CD4-positive, alpha-beta T cell treated with Interleukin-17A for 4 hours (primary cell): ENCODE measurements at regions not wholly inside any gene's neighbourhood (a gene's known extent, or its start where the extent isn't known, plus 50 kb on each side); places are given as distances from the start of the nearest gene placed in this dataset.

Experiments used
- DNase-seq: peaks from one replicate; pipeline ENCODE4 v3.0.0-alpha.2; 2020; ENCODE audit warnings: mixed read lengths

GRCh38 chr14:22088614-22089342 is 415.2 kb upstream of the OR4E1 start:
- DNase-seq, result no peak

GRCh38 chr14:22086131-22086530 is 412.5 kb upstream of the OR4E1 start:
- DNase-seq, result peak; percentile 25

GRCh38 chr14:22084393-22085281 is 411.0 kb upstream of the OR4E1 start:
- DNase-seq, result peak; percentile 39

DNA sequence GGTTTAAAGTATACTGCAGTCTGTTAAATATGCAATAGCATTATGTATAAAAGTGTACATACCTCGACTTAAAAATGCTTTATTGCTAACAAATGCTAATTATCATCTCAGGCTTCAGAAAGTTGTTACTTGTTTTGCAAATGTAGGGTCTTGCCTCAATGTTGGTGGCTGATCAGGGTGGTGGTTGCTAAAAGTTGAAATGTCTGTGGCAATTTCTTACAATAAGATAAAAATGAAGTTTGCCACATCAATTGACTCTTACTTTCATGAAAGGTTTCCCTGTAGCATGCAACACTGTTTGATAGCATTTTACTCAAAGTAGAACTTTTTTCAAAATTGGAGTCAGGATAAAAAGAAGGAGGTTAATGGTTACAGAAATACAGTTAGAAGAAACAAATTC is 407.7 kb upstream of the OR4E1 start:
- peak; percentile 23 for DNase-seq

DNA sequence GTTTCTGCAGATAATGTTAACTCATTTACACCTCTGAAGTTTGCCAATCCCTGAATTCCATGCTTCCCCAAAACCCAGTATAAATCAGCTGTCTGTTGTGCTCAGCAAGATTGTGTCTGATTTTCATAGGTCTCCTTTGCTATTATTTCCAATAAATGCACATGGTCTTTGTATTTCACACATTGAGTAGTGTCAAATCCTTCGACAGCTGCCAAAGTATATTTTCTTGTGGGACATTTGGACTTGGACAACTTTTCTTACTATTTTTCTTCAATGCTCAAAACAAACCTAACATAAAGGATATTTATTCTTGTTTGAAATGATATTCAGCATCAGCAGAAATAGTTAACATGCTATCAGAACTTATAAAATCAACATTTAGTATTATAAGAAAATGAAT is 406.1 kb upstream of the OR4E1 start:
- DNase-seq, result no peak

DNA sequence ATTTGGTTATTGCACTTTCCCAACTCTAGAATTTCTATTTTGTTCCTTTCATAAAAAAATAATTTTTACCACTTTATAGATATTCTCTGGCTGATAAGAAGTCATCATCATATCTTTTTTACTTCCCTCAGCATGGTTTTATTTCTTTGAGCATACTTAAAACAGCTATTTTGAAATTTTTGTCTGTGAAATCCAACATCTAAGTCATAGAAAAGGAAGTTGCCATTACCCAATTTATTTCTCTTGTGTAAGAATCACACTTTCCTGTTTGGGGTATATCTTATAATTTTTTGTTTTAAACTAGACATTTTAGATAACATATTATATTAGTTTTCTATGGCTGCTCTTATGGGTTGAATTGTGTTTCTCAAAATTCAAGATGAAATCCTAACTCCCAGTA is 400.2 kb upstream of the OR4E1 start:
- no peak for DNase-seq

- peak; percentile 75 for DNase-seq
Observed at GRCh38 chr14:22071006-22071405, 397.4 kb upstream of the OR4E1 start.

- DNase-seq, result peak; percentile 73
Observed at GRCh38 chr14:22070119-22070982, 396.7 kb upstream of the OR4E1 start.

DNA sequence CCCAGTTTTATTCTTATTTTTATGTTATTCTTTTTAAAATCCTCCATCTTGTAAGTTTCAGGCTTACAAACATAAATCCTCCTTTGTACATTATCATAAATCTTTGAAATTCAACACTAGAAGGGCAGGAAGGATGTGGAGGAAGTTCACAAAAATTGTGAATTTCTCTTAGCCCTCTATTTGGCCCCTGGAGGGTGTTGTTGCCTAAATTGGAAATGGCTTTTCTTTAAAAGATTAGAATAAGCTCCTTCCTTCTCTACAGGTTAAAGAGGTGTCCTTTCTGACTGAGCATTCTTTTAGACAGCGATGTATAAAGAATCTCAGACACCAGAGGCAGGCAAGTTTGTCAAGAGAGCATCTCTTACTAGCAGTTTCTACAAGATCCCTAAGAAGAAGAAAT is 391.7 kb upstream of the OR4E1 start:
- DNase-seq, result no peak

DNA sequence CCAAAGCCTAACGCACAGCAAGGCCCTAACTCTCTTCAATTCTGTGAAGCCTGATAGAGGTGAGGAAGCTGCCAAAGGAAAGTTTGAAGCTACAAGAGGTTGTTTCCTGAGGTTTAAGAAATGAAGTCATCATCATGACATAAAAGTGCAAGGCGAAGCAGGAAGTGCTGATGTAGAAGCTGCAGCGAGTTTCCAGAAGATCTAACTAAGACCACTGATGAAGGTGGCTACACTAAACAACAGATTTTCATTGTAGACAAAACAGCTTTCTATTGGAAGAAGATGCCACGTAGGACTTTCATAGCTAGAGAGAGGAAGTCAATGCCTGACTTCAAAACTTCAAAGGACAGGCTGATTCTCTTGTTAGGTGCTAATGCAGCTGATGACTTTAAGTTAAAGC is 385.6 kb upstream of the OR4E1 start:
- no peak for DNase-seq

DNA sequence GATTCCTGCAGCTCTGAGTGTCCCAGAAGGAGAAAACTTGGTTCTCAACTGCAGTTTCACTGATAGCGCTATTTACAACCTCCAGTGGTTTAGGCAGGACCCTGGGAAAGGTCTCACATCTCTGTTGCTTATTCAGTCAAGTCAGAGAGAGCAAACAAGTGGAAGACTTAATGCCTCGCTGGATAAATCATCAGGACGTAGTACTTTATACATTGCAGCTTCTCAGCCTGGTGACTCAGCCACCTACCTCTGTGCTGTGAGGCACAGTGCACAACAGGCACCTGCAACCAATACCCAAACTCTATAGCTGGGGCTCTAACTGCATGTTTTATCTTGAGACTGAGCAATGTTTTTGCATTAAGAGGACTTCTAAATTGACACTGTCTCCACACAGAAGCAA is 379.2 kb upstream of the OR4E1 start:
- peak; percentile 56 for DNase-seq

DNA sequence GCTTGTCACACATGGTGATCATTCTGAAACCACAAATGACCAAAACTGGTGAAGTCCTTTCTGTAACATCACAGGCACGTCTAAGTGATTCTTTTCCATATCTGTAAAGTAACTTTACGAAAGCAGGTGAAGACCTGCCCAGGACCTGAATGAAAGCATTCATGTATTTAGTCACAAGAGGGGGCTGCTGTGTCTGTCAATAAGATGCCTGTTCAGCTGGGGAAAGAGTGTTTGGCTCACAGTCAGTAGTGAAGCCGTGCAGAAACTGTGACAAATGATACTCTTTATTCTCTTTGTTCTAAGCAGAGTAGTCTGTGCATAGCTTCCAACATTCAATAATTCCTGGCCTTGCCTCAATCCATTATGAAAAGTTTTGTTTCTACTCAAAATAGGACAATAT is 373.5 kb upstream of the OR4E1 start:
- peak; percentile 51 for DNase-seq

GRCh38 chr14:22046063-22046462 is 372.4 kb upstream of the OR4E1 start:
- peak; percentile 5 for DNase-seq

- DNase-seq, result no peak
Observed at GRCh38 chr14:22044193-22044592, 370.6 kb upstream of the OR4E1 start.

DNA sequence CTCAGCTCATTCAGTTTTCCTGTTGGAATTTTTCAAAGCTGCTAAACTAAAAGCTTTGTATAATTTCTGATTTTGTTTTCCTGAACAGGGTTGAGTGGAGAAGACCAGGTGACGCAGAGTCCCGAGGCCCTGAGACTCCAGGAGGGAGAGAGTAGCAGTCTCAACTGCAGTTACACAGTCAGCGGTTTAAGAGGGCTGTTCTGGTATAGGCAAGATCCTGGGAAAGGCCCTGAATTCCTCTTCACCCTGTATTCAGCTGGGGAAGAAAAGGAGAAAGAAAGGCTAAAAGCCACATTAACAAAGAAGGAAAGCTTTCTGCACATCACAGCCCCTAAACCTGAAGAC is 367.1 kb upstream of the OR4E1 start:
- no peak for DNase-seq

DNA sequence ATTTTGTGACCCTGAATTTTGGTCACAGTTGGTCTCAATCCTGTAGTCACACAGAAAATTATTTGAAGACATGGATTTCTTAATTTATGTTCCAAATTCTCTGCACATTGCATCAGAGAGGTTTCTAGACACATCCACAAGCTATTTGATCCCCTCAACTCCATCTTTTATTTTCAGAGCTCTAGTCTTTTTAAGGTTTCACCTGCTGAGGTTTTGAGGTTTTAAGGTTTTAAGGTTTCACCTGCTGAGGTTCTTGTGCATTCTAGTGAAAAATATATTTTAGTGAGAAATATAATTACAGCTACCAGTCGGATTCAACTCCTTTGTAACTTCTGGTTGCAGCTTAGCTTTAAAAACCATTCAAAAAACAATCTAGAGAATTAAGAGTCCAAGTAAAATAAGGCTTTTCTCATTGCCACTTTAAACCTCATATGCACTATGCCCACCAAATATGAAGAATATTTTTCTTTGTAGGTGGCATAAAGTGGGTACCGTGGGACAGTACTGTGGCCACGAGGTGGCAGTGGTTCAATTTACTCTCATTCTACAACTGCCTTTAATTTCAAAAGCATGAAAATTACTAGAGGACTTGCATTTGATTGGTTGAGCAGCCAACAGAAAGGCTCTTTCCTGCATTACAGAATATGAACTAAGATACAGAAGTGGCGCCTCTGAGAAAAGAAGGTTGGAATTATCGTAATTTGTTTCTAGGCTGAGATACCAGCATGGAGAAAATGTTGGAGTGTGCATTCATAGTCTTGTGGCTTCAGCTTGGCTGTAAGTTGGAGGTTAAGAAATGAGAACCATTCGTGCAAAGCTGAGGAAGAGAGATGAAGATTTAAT is 366.5 kb upstream of the OR4E1 start:
- peak; percentile 68 for DNase-seq

GRCh38 chr14:22036541-22037239 is 363.1 kb upstream of the OR4E1 start:
- no peak for DNase-seq

DNA sequence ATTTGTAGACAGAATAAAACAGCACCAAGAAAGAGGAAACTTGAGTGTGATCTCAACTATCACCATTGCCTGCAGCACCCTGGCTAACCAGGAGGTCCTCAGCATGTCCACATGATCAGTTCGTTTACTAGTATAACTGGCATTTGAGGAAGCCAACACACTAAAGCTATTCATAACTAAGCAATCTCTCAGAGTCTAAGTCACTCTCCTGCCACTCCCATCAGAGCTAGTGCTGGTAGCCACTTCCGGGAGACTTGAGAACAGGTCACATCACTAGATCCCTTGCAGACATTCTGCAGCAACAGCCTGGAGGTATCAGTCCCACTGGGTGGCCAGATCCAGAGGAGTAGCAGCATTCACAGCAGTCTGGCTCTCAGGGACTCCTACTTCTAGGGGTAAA is 352.9 kb upstream of the OR4E1 start:
- no peak for DNase-seq

GRCh38 chr14:22025879-22026278 is 352.3 kb upstream of the OR4E1 start:
- DNase-seq, result no peak

DNA sequence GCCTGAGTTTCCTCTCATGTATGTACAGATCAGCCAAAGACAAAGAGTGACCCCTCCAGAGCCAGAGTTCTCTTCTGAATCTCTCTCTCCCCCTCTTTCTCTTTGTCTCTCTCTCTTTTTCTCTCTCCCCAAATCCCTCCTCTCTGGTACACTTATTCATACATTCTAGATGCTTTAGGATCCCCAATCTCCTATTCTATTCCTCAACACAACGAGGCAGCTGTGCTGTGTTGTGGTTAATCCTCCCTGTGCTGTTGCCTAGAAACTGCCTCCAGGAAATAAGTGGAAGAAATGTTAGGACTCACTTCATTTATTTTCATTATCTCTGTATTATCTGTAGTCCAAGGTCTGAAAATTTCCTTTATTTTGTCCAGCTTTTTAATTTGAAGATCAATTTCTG is 350.5 kb upstream of the OR4E1 start:
- no peak for DNase-seq

DNA sequence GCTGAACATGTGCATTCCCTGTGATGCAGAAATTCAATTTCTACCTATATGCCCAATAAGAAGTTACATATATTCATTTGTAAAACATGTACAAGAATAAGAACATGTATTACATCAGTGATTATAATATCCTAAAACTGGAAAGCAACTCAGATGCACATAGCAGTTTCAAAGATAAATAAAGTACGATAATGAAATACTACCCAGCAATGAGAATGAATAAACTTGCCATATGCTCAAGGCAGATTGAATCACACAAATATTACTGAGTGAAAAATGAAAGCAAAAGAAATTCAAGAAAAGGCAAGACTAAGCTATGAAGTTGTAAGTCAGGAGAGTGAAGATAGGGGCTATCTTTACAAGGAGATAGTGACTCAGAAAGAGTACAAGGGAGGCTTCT is 345.3 kb upstream of the OR4E1 start:
- no peak for DNase-seq

DNA sequence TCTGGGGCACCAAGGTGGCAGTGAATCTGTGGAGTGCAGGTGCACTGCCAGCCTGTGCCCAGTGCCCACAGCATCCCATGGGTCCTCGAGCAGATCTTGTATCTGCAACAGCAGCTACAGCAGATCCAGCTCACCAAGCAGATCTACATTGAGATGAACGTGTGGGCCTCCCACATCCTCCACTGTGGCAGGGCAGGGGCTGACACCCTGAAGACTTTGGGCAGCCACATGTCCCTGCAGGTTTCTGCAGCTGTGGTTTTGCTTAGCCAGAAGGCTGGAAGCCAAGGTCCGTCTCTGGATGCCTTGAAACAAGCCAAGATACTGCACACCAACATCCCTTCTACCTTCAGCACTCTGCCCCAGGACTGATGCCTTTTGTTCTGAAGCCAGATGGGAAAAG is 338.8 kb upstream of the OR4E1 start:
- no peak for DNase-seq
